ENCODE measurements at regions not wholly inside any gene's neighbourhood (a gene's known extent, or its start where the extent isn't known, plus 50 kb on each side); places are given as distances from the start of the nearest gene placed in this dataset.

DNA sequence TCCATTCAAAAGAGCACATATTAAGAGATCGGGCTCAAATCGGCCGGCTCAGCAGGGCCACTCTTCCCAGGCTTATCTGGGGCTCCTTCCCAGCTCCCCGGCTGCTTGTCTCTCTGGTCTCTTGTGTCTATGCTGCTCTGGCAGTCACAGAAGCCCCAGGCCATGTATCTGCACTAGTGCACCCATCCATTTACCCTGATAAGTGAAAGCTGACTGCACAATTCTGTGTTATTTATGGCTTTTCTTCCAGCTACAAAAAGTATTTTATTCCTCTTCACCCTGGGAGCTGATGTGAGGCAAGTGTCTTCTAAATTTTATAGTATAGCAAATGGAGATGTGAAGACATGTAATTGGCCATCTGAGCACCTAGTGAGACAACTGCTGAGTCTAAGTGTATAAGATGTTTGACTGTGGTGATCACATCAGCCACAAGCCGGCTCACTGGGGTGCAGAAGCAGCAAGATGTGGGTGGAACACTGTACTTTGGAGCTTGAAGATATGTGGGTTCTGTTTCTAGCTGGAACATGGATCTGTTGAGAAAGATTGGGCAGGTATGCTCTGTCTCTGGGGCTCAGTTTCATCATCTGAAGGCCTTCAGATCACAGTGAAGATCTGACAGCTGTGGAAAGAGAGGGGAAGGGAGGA, 78.1 kb upstream of the MPHOSPH6 start:
- DNase-seq (ENCODE audit: low read depth in 2 of 2): no peak

DNA sequence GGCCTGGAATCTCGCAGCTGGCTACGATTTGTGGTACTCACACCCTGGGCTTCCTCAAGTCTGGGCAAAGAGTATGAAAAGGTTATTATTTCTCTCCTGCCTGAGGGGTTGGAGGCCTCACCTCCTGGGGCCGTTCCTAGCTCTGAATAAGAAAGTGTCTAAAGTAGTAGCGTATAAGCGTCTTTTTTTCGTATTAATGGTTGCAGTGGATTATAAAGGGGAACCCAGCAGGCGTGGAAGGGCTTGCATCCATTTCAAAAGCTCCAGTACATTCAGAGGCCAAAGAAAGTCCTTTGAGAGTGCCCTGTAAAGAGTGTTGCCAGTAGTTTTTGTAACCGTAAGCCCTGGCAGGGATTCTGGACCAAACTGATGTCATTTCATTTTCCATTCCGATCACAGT, 72.2 kb upstream of the MPHOSPH6 start:
- no peak for DNase-seq (ENCODE audit: low read depth in 2 of 2)

DNA sequence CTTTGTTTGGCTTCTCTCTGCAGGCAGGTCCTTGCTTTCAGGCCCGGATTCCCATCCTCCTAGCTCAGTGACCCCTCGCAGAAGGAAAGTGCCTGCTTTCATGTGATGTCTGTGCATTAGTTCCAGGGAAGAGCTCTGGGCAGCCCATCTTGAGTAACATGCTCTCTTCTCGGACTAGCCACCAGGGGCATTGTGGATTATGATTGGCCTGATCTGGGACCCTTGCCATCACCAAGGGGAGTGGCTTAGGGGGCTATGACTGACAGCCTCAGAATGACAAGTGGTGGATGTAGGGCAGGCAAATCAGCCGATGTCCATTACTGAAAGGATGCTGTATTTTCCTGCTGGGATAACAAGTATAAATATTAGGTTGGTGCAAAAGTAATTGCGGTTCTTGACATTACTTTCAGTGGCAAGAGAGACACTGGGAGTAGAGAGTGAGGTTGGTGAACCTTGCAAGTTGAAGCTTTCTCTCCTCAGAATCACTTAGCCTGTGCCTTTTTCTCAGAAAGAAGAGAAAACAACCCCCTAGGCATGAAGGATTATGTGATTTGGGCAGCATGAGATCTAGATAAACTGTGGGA, 71.5 kb upstream of the MPHOSPH6 start:
- DNase-seq (ENCODE audit: low read depth in 2 of 2): no peak

DNA sequence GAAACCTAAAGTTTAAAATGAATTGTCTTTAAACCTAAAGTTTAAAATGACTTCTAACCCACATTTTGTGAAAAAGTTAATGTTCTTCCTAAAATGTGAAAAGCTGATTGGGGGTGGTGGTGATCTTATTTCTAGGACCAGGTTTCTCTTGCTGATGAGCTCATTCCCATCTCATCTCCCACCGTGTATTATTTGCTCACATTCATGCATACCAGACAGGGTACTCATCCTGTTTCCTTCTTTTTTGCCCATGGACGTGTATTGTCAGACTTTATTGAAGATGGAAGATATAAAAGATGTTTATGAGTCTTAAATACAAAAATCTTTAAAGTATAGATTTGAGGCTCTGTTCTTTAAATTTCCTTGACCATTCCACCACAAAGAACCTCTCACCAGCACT, 70.1 kb upstream of the MPHOSPH6 start:
- DNase-seq (ENCODE audit: low read depth in 2 of 2): no peak

DNA sequence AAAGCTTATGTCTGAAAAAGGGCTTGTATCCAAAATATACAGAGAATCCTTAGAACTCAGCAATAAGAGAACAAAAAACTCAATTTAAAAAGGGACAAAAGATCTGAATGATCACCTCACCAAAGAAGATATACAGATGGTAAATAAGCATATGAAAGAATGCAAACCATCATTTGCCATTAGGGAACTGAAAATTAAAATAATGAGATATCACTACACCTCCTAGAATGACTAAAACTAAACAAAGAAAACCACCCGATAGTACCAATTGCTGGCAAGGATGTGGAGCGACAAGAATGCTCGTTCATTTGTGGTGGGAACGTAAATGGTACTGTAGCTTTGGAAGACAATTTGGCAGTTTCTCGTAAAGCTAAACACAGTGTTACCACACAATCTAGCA, 66.9 kb upstream of the MPHOSPH6 start:
- DNase-seq (ENCODE audit: low read depth in 2 of 2): no peak

DNA sequence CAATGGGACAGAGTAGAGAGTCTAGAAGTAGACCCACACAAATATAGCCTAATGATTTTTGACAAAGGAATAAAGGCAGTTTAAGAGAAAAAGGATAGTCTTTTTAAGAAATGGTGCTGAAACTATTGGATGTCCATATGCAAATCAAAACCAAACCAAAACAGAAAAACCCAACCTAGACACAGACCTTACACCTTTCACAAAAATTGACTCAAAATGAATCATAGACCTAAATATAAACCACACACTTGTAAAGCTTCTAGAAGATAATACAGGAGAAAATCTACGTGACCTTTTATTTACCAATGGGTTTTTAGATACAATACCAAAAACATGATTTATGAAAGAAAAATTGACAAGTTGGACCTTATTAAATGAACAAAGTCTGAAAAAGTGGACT, 66.4 kb upstream of the MPHOSPH6 start:
- DNase-seq (ENCODE audit: low read depth in 2 of 2): no peak

DNA sequence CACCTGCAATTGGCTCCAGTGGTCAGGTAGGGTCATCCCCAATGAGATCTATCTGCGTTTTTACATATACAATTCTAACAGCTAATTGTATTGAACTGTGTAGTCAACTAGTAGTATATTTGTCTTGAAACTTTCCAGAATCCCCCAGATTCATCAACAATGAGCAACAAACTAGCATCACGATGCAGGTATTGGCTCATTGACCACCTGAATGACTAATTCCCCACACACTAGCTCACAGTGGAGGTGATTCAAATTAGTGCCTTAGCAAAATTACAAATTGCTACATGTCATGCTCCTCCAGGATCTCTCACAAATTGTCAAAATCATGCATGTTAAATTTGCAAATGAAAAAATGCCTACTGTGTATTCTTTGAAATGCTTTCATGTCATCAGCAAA, 62.8 kb upstream of the MPHOSPH6 start:
- no peak for DNase-seq (ENCODE audit: low read depth in 2 of 2)

DNA sequence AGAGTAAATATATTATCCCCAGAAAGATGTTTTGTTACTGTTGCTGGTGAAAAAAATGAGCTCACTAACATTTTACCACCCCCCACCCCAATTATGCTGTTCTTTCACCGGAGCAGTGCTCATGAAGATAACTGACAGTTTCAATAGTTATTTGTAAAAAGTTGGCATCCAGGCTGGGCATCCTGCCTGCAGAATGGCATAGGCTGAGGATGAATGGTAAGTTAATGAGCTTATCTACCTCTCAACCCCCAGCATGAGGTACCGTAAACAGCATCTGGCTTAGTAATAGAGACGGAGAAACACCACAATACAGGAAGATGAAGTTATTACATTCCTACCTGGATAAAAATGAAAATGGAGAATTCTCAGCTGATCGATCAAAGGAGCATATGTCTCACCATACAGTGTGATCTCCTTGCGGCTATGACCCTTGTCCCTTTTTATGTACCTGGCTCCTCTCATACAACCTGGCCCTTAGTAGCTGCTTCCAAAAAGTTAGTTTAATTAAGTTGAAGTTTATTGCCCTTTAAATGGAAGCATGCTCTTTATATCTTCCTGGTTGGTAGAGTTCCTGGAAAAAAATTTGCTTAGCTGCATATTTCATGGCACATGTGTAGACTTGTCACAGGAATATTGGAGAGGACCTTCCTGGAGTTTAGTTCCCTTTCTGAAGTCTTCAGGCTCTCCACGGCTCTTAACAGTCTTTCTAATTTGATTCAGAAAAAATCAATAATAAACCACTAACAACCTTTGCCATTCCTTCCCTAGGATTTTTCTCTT, 61.2 kb upstream of the MPHOSPH6 start:
- no peak for DNase-seq (ENCODE audit: low read depth in 2 of 2)

DNA sequence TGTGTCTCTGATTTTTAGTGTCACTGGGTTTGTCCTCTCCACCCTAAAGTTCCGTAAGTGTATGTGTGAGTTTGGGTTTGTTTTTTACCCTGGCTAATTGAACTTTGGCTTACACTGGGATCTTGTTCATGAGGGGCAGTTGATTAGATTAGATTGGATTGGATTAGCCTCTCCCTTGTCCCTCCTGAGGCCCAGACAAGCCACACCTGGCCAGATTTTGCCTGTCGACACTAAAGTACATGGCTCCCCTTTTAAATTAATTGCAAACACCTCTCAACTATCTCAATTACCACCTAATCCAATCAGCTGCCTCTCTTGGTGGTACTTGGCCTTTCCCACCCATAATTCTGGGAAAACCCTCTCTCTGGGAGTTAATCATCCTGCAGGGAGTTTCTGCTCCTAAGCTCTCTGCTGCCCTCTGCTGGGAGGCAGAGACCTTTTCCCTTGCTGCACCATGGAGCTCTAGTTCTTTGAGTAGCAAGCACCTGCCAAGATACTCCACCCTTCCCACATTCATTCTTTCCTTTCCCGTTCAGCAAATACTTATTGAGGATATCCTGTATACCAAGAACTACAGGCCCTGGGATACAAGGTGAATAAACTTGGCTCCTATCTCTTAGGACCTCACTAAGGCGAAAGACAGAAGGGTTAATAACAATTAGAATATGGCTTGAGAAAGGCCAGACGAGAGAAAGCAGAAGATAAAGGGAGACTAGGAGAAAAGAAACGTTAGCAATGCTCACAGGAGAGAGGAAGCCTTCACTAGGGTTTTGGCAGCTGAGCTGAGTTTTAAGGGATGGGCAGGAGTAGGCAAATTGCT, 60.0 kb upstream of the MPHOSPH6 start:
- DNase-seq (ENCODE audit: low read depth in 2 of 2): peak; percentile 71 to 82

DNA sequence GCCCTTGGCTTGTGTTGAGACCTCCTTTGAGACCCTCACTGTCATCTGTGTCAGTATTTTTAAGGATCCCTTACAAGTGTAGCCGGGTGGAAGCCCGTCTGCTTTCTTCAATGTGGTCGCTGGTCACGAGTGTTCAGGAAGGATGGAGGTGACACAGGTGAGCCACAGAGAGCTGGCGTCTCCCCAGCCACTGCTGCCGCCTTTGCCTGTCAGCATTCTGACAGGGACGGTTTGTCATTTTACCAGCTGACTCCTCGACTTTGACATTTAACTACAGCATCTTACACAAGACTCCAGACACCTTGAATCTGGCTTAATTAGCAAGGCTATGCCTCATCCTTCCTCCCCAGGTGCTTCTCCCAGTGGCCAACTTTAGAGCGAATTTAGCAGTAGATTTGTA, 56.3 kb upstream of the MPHOSPH6 start:
- DNase-seq (ENCODE audit: low read depth in 2 of 2): no peak

DNA sequence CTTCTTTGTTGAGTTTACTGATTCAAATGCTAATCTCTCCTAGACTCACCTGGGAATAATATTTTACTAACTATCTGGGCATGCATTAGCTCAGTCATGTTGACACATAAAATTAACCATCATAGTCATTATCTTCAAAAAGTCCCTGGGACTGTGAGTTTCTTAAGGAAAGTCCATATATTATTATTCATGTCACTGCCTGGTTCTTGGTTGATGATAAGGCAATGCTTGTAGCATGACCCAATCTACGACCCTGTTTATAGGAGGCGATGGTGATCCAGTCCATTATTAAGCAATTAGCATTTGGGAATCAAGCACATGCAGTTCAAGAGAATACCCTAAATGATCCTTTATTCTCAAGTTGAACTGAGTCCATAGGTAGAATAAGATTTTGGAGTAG, 54.8 kb upstream of the MPHOSPH6 start:
- no peak for DNase-seq (ENCODE audit: low read depth in 2 of 2)

DNA sequence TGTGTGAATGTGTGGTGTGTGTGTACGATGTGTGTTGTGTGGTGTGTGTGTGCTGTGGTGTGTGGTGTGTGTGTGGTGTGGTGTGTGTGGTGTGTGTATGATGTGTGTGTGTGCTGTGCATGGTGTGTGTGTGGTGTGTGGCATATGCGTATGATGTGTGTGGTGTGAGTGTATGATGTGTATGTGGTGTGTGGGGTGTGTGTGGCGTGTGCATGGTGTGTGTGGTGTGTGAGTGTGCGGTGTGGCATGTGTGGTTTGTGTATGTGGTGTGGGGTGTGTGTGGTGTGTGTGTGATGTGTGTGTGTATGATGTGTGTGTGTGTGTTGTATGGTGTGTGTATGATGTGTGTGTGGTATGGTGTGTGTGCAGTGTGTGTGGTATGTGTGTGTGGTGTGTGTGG, 50.5 kb upstream of the MPHOSPH6 start:
- DNase-seq (ENCODE audit: low read depth in 2 of 2): no peak
